Osteocyte (in vitro differentiated cells): ENCODE measurements at regions not wholly inside any gene's neighbourhood (a gene's known extent, or its start where the extent isn't known, plus 50 kb on each side); places are given as distances from the start of the nearest gene placed in this dataset.

Experiments used
- DNase-seq: peaks from one replicate; pipeline ENCODE4 v3.0.0; 2021; ENCODE audit warnings: mixed read lengths; ENCODE audit not compliant: unreplicated experiment; ENCODE audit errors: extremely low spot score
- H3K27ac Mint-ChIP-seq: one replicate; pipeline ENCODE4 v1.8.0; 2021; ENCODE audit warnings: mild to moderate bottlenecking, mixed read lengths; ENCODE audit not compliant: unreplicated experiment
- H3K27me3 Mint-ChIP-seq: one replicate; pipeline ENCODE4 v1.8.0; 2021; ENCODE audit warnings: mixed read lengths; ENCODE audit not compliant: unreplicated experiment
- H3K36me3 Mint-ChIP-seq: one replicate; pipeline ENCODE4 v1.8.0; 2021; ENCODE audit warnings: mixed read lengths; ENCODE audit not compliant: unreplicated experiment
- H3K4me1 Mint-ChIP-seq: one replicate; pipeline ENCODE4 v1.8.0; 2021; ENCODE audit warnings: mixed read lengths; ENCODE audit not compliant: unreplicated experiment
- H3K4me3 Mint-ChIP-seq: one replicate; pipeline ENCODE4 v1.8.0; 2021; ENCODE audit warnings: mild to moderate bottlenecking, moderate library complexity, mixed read lengths; ENCODE audit not compliant: unreplicated experiment
- H3K9me3 Mint-ChIP-seq: one replicate; pipeline ENCODE4 v1.8.0; 2021; ENCODE audit warnings: mixed read lengths; ENCODE audit not compliant: unreplicated experiment
- TF ChIP-seq, protein P1 (sequence below): fragments of 200-600 bp; sonication (generic); IDR thresholded peaks from 2 replicates; pipeline ENCODE4 v1.5.0; 2021; ENCODE audit warnings: antibody characterized with exemption, mild to moderate bottlenecking, moderate library complexity

DNA sequence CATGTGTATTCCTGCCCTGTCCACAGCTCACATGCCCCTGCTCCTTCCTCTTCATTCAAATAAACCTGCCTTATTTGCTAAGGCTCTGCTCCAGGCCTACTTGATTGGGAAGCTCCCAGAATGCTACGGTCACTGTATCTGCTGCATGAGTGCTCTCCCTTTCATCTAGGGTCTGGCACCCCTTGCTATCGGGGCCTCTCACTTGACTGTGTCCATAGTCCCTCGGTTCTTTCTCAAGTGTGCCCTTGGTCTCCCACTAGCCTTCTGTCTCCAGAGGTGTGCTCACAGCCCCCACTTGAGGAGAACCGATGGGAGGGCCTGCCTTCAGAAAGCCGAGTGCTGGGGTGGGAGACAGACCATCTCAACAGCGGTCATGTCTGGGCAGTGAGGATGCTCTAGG, 57.4 kb upstream of the NMNAT3 start:
- Mint-ChIP-seq H3K27me3 (peaks cover 39% of the 10 kb centered on the region), H3K36me3 (no peaks in the 10 kb centered on the region), H3K4me1 (no peaks in the 10 kb centered on the region), H3K9me3 (no peaks in the 10 kb centered on the region), H3K27ac (no peak overlapping the region), H3K4me3 (no peak overlapping the region)
- DNase-seq, result no peak
- TF ChIP-seq, protein P1, sequence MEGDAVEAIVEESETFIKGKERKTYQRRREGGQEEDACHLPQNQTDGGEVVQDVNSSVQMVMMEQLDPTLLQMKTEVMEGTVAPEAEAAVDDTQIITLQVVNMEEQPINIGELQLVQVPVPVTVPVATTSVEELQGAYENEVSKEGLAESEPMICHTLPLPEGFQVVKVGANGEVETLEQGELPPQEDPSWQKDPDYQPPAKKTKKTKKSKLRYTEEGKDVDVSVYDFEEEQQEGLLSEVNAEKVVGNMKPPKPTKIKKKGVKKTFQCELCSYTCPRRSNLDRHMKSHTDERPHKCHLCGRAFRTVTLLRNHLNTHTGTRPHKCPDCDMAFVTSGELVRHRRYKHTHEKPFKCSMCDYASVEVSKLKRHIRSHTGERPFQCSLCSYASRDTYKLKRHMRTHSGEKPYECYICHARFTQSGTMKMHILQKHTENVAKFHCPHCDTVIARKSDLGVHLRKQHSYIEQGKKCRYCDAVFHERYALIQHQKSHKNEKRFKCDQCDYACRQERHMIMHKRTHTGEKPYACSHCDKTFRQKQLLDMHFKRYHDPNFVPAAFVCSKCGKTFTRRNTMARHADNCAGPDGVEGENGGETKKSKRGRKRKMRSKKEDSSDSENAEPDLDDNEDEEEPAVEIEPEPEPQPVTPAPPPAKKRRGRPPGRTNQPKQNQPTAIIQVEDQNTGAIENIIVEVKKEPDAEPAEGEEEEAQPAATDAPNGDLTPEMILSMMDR, result no peak

DNA sequence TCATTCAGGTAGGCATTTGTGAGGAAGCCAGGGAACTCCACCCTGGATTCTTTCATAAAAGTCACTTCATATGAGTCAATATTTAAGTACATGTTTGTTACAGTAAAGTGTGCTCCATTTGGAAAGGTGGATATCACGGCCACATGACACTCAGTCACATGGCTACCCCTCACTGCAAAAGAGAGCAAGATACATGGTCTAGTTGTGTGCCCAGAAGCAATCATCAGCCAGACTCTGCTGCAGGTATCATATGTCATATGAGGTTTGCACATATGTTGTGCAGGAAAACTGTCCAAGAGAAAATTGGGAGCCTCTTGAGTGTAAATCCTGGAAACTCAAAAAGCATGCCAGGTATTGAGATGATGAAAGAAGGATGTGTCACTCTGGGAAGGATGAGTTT, 55.0 kb upstream of the NMNAT3 start:
- Mint-ChIP-seq H3K4me3 (no peak overlapping the region), H3K4me1 (no peaks in the 10 kb centered on the region), H3K27me3 (peaks cover 31% of the 10 kb centered on the region), H3K27ac (no peak overlapping the region), H3K36me3 (no peaks in the 10 kb centered on the region), H3K9me3 (no peaks in the 10 kb centered on the region)
- TF ChIP-seq, protein P1, result no peak
- DNase-seq, result no peak

DNA sequence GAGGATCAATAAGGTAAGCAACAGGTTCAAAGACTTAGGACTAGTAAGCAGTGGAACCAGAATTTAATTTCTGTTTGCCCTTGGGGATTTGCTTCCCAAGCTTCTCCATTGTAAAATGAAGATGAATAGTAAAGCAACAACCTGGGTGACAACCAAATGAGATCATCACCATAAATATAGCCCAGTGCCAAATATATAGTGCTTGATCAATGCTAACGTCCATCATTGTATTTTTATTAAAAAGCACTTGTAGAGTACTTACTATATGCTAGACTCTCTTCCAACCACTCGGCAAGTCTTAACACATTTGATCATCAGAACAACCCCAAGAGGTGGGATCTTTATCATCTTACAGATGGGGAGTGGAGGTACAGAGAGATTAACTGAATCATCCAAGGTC, 51.5 kb upstream of the NMNAT3 start:
- Mint-ChIP-seq H3K9me3 (no peaks in the 10 kb centered on the region), H3K4me1 (no peaks in the 10 kb centered on the region), H3K36me3 (no peaks in the 10 kb centered on the region), H3K4me3 (no peak overlapping the region), H3K27ac (no peak overlapping the region), H3K27me3 (peaks cover 27% of the 10 kb centered on the region)
- TF ChIP-seq, protein P1, result no peak
- DNase-seq, result no peak

DNA sequence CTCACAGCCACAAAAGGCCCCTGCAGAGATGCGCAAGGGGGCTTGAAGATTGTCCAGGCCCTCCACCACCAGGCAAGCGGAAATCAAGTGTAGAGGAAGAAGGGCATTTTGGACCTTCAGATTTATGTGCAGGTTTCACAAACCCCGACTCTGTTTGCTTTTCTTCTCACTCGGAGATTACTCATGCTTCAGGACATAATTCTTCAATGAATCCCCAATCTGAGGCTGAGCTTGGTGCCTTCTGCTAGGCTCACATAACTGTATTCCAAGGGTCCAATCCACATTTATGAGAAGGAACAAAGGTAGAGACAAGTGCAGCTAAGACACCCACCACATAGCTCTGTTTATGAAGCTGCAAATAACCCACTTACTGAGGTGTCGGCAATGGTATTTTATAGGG, 50.6 kb upstream of the NMNAT3 start:
- Mint-ChIP-seq H3K4me3 (no peak overlapping the region), H3K27ac (no peak overlapping the region), H3K27me3 (peaks cover 29% of the 10 kb centered on the region), H3K9me3 (no peaks in the 10 kb centered on the region), H3K4me1 (no peaks in the 10 kb centered on the region), H3K36me3 (no peaks in the 10 kb centered on the region)
- no peak for DNase-seq
- TF ChIP-seq, protein P1, result no peak
